Psoas muscle (tissue), 7 donors: ENCODE measurements at regions not wholly inside any gene's neighbourhood (a gene's known extent, or its start where the extent isn't known, plus 50 kb on each side); places are given as distances from the start of the nearest gene placed in this dataset.

Experiments
- ATAC-seq, 4 donors: fragments of 200-7000 bp; cut with Tn5 transposase; one replicate each; pipeline ENCODE4 v1.9.1; 2020; ENCODE audit warnings: moderate library complexity in 3 of 4, mild to moderate bottlenecking in 2 of 4
- DNase-seq, 2 donors: peaks; one replicate each; pipeline ENCODE4 v3.0.0-alpha.2; 2020
- H3K27ac ChIP-seq: fragments of 200-600 bp; one replicate; pipeline ENCODE4 v1.8.0; 2022
- H3K27me3 ChIP-seq, 3 donors: fragments of 200-600 bp in 1 of 3; one replicate each; pipeline versions ENCODE4 v1.6.1 to v1.8.0; 2013 to 2022; ENCODE audit warnings: low read length in 2 of 3, mild to moderate bottlenecking in 2 of 3, moderate library complexity in 1 of 3; ENCODE audit not compliant: insufficient read depth in 3 of 3
- H3K36me3 ChIP-seq, 2 donors: fragments of 200-600 bp in 1 of 2; one replicate each; pipeline versions ENCODE4 v1.6.1 to v1.8.0; 2013 to 2022; ENCODE audit warnings: low read depth in 1 of 2, mild to moderate bottlenecking in 1 of 2, moderate library complexity in 1 of 2; ENCODE audit not compliant: insufficient read depth in 1 of 2
- H3K4me1 ChIP-seq: fragments of 200-600 bp; one replicate; pipeline ENCODE4 v1.8.0; 2022
- H3K4me3 ChIP-seq: fragments of 200-600 bp; one replicate; pipeline ENCODE4 v1.8.0; 2022; ENCODE audit warnings: mild to moderate bottlenecking
- H3K9me3 ChIP-seq: fragments of 200-600 bp; one replicate; pipeline ENCODE4 v1.8.0; 2022
- WGBS, 3 donors: extraction: QIAGEN DNeasy Blood & Tissue Kit; methylation state at CpG; one replicate each; pipeline versions ENCODE4 v1.1.6 to v1.1.7; 2013; 5-methylcytosine and 5-hydroxymethylcytosine counted together
- intact Hi-C, 2 donors: fragments of 100-400 bp; cut with DNase I; formaldehyde crosslinking; loops; one replicate each; pipeline versions ENCODE4 v1.11.0 to v1.14.2; 2022
- TF ChIP-seq, protein P1 (sequence below): fragments of 200-600 bp; IDR thresholded peaks from one replicate; pipeline ENCODE4 v1.8.0; 2022; ENCODE audit warnings: antibody characterized with exemption
- donor health status: healthy with polysubstance abuse.
- donor health status: DM: no; HTN: no; CAD: no; lungs with moderate emphysema.
- donor health status: Bipolar disorder and iron deficiency.
- donor health status: healthy.
- donor health status: DM: yes; HTN: yes; CAD: no.
- donor health status: DM: no; HTN: no; CAD: no.
- donor health status: DM: yes; HTN: yes; CAD: no.

- DNase-seq (no peak), ATAC-seq (no peak)
- WGBS, 3 donors: 54 to 63% (median 60%) methylated on average over 6 of the region's 6 CpGs
- Histone ChIP-seq H3K27me3 (no peaks in the 10 kb centered on the region), H3K4me1 (no peaks in the 10 kb centered on the region), H3K4me3 (no peak overlapping the region), H3K9me3 (no peaks in the 10 kb centered on the region), H3K36me3 (no peaks in the 10 kb centered on the region), H3K27ac (no peak overlapping the region)
- intact Hi-C loops: no loop called here
- TF ChIP-seq, protein P1, sequence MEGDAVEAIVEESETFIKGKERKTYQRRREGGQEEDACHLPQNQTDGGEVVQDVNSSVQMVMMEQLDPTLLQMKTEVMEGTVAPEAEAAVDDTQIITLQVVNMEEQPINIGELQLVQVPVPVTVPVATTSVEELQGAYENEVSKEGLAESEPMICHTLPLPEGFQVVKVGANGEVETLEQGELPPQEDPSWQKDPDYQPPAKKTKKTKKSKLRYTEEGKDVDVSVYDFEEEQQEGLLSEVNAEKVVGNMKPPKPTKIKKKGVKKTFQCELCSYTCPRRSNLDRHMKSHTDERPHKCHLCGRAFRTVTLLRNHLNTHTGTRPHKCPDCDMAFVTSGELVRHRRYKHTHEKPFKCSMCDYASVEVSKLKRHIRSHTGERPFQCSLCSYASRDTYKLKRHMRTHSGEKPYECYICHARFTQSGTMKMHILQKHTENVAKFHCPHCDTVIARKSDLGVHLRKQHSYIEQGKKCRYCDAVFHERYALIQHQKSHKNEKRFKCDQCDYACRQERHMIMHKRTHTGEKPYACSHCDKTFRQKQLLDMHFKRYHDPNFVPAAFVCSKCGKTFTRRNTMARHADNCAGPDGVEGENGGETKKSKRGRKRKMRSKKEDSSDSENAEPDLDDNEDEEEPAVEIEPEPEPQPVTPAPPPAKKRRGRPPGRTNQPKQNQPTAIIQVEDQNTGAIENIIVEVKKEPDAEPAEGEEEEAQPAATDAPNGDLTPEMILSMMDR: no peak
Measured at GRCh38 chr1:5221451-5221850, 567.0 kb downstream of the AJAP1 start.

DNA sequence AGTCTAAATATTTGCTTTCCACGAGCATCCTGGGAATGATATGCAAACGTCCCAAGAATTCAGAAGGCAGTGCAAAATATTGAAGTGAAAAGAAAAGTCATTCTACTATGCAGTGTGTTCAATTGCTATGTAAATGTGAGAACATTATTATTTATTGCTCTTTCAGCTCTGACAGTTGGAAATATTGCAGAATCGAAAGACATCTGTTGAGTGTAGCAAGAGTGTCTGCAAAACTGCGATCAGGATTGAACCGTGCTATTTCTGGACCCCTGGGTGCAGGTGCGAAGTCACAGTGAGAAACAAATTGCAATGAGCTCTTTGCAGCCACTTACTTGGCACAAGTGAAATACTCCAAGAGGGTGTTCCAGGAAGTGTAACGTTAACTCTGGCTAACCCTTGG lies 566.4 kb downstream of the AJAP1 start:
- no peak for ATAC-seq
- H3K27me3 ChIP-seq: no peaks in the 10 kb centered on the region
- H3K27ac ChIP-seq: no peak overlapping the region
- 31 to 34% (median 34%) methylated on average over 7 of the region's 7 CpGs for WGBS, 3 donors
- H3K4me3 ChIP-seq: no peak overlapping the region
- no peaks in the 10 kb centered on the region for H3K4me1 ChIP-seq
- DNase-seq: no peak
- intact Hi-C loops: no loop called here
- TF ChIP-seq, protein P1: no peak
- H3K9me3 ChIP-seq: no peaks in the 10 kb centered on the region
- H3K36me3 ChIP-seq: no peaks in the 10 kb centered on the region

GRCh38 chr1:5220421-5220820 lies 566.0 kb downstream of the AJAP1 start:
- Histone ChIP-seq H3K27me3 (no peaks in the 10 kb centered on the region), H3K36me3 (no peaks in the 10 kb centered on the region), H3K4me1 (no peaks in the 10 kb centered on the region), H3K4me3 (no peak overlapping the region), H3K27ac (no peak overlapping the region), H3K9me3 (no peaks in the 10 kb centered on the region)
- WGBS, 3 donors: 33 to 53% (median 49%) methylated on average over 2 of the region's 2 CpGs
- ATAC-seq (no peak), DNase-seq (no peak)
- TF ChIP-seq, protein P1: no peak
- intact Hi-C loops: no loop called here

GRCh38 chr1:5200006-5200405 lies 545.6 kb downstream of the AJAP1 start:
- Histone ChIP-seq H3K4me3 (no peak overlapping the region), H3K9me3 (no peaks in the 10 kb centered on the region), H3K27ac (no peak overlapping the region), H3K4me1 (no peaks in the 10 kb centered on the region), H3K27me3 (no peaks in the 10 kb centered on the region), H3K36me3 (no peaks in the 10 kb centered on the region)
- intact Hi-C loops: no loop called here
- TF ChIP-seq, protein P1: no peak
- ATAC-seq: no peak
- WGBS, 3 donors: 61 to 68% (median 67%) methylated on average over 3 of the region's 3 CpGs
- no peak for DNase-seq

DNA sequence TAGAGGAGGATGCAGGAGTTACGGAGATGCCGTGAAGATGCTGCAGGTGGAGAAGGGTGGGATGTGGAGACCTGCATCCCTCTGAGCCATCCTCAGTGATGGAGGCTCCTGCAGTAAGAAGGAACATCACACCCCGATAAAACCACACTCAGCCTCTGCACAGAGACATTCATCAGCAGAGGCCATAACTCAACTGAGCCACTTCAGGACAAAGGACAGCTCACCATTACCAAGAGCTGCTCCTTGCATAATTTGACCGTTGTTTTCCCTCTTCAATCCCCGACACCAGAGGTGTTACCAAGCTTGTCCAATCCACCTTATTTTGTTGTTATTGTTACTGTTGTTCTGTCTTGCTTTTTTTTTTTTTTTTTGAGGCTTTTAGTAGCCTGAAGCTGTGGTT lies 543.9 kb downstream of the AJAP1 start:
- Histone ChIP-seq H3K4me3 (no peak overlapping the region), H3K9me3 (no peaks in the 10 kb centered on the region), H3K4me1 (no peaks in the 10 kb centered on the region), H3K27ac (no peak overlapping the region), H3K36me3 (no peaks in the 10 kb centered on the region), H3K27me3 (no peaks in the 10 kb centered on the region)
- 56 to 67% (median 60%) methylated on average over 5 of the region's 5 CpGs for WGBS, 3 donors
- no peak for DNase-seq
- TF ChIP-seq, protein P1: no peak
- intact Hi-C loops: no loop called here
- no peak for ATAC-seq
